HepG2 (cell line): ENCODE measurements at regions not wholly inside any gene's neighbourhood (a gene's known extent, or its start where the extent isn't known, plus 50 kb on each side); places are given as distances from the start of the nearest gene placed in this dataset.

Source experiments
- ATAC-seq: fragments of 200-7000 bp; cut with Tn5 transposase; 3 replicates; pipeline ENCODE4 v1.9.1; 2020; ENCODE audit warnings: mild to moderate bottlenecking, moderate library complexity
- BruUV-seq: library from RNA; stranded (reverse); fragments of 400-500 nt; replicated peaks from 2 replicates; lab custom pipeline; 2021; lab: Mats Ljungman, UMichigan
- CTCF ChIA-PET: fragments of 300-600 bp; formaldehyde crosslinking; extraction: SDS; loops from one replicate; lab custom pipeline; 2021; ENCODE audit warnings: low total read pairs, inconsistent platforms, low intra/inter-chr PET ratio; lab: Yijun Ruan, JAX
- POLR2A ChIA-PET: fragments of 350-600 bp; sonication (Branson Sonifier 250); formaldehyde crosslinking; loops from one replicate; lab custom pipeline; 2020; ENCODE audit warnings: antibody characterized with exemption, inconsistent platforms; lab: Yijun Ruan, JAX
- DNase-seq: peaks from one replicate; pipeline ENCODE4 v3.0.0-alpha.2; 2015; ENCODE audit warnings: low spot score
- FAIRE-seq: peaks from 3 replicates; lab custom pipeline; 2011; peaks lifted over from hg19 to GRCh38; lab: Jason Lieb, UNC
- H2AFZ ChIP-seq: one replicate; pipeline ENCODE4 v1.6.1; 2011; ENCODE audit warnings: low read length, inconsistent platforms
- H3K27ac ChIP-seq: fragments of 300-600 bp; 3 replicates; pipeline ENCODE4 v1.8.0; 2011; ENCODE audit warnings: mixed run types, mild to moderate bottlenecking, mixed read lengths, low read length, inconsistent platforms; ENCODE audit not compliant: insufficient read depth; ENCODE audit errors: extremely low read length
- H3K27me3 ChIP-seq, 2 experiments: fragments of 200-600 bp in 1 of 2; 2 replicates in 1 of 2; 3 replicates in 1 of 2; pipeline versions ENCODE4 v1.6.0 to v1.8.0; 2011; ENCODE audit warnings: low read length in 2 of 2, mild to moderate bottlenecking in 2 of 2, moderate library complexity in 2 of 2, inconsistent platforms in 1 of 2; ENCODE audit not compliant: insufficient read depth in 2 of 2, control insufficient read depth in 1 of 2
- H3K36me3 ChIP-seq, 2 experiments: fragments of 200-600 bp in 1 of 2; replicated peaks in 1 of 2; 2 replicates in 1 of 2; 3 replicates in 1 of 2; pipeline versions ENCODE4 v1.5.1 to v1.8.0; 2011; ENCODE audit warnings: low read length in 2 of 2, inconsistent platforms in 1 of 2; ENCODE audit not compliant: insufficient read depth in 2 of 2, control insufficient read depth in 1 of 2
- H3K4me1 ChIP-seq: 2 replicates; pipeline ENCODE4 v1.5.1; 2012; ENCODE audit warnings: low read length, inconsistent platforms; ENCODE audit not compliant: insufficient read depth
- H3K4me2 ChIP-seq: 2 replicates; pipeline ENCODE4 v1.6.0; 2011; ENCODE audit warnings: low read depth, low read length, inconsistent platforms
- H3K4me3 ChIP-seq, 3 experiments: fragments of 200-600 bp in 1 of 3; sonication (generic), shearing (Covaris generic) in 1 of 3; replicated peaks in 1 of 3; 2 replicates each; pipeline ENCODE4 v1.5.1; 2011 to 2016; ENCODE audit warnings: low read length in 3 of 3, inconsistent platforms in 2 of 3, low read depth in 2 of 3, mild to moderate bottlenecking in 2 of 3, control low read depth in 1 of 3, mixed read lengths in 1 of 3; ENCODE audit not compliant: insufficient read depth in 1 of 3
- H3K79me2 ChIP-seq: one replicate; pipeline ENCODE4 v1.6.1; 2011; ENCODE audit warnings: low read length, inconsistent platforms; ENCODE audit not compliant: insufficient read depth
- H3K9ac ChIP-seq: 2 replicates; pipeline ENCODE4 v1.6.0; 2011; ENCODE audit warnings: mild to moderate bottlenecking, low read depth, low read length, inconsistent platforms; ENCODE audit not compliant: insufficient read depth
- H3K9me3 ChIP-seq: 2 replicates; pipeline ENCODE4 v1.5.1; 2012; ENCODE audit warnings: mild to moderate bottlenecking, low read length
- H4K20me1 ChIP-seq: 2 replicates; pipeline ENCODE4 v1.6.0; 2011; ENCODE audit warnings: inconsistent platforms, mild to moderate bottlenecking, low read length, moderate library complexity; ENCODE audit not compliant: insufficient read depth
- HBP1 ChIP-seq: IDR thresholded peaks from 2 replicates; pipeline ENCODE4 v1.6.1; 2016; ENCODE audit warnings: low read depth, control low read depth
- KLF11 ChIP-seq: IDR thresholded peaks from 2 replicates; pipeline ENCODE4 v1.6.1; 2016; ENCODE audit warnings: missing compliant biosample characterization
- KLF12 ChIP-seq: sonication (generic); formaldehyde crosslinking; IDR thresholded peaks from 2 replicates; pipeline ENCODE4 v1.4.0; 2020; ENCODE audit warnings: missing genetic modification reagents, borderline replicate concordance
- KMT2B ChIP-seq: IDR thresholded peaks from 2 replicates; pipeline ENCODE4 v1.6.1; 2016; ENCODE audit warnings: missing genetic modification reagents, missing compliant biosample characterization
- MBD4 ChIP-seq: IDR thresholded peaks from 2 replicates; pipeline ENCODE4 v1.6.1; 2012; ENCODE audit warnings: low read length, inconsistent platforms, borderline replicate concordance
- MTF2 ChIP-seq: sonication (generic); formaldehyde crosslinking; IDR thresholded peaks from 2 replicates; pipeline ENCODE4 v1.5.0; 2020; ENCODE audit warnings: missing genetic modification reagents, borderline replicate concordance
- NFYB ChIP-seq: sonication (generic); formaldehyde crosslinking; IDR thresholded peaks from 2 replicates; pipeline ENCODE4 v1.4.0; 2020; ENCODE audit warnings: missing genetic modification reagents
- NR3C1 ChIP-seq: sonication (generic); formaldehyde crosslinking; IDR thresholded peaks from 2 replicates; pipeline ENCODE4 v1.4.0; 2020; ENCODE audit warnings: missing genetic modification reagents
- POGK ChIP-seq: sonication (generic); formaldehyde crosslinking; conservative IDR thresholded peaks from 2 replicates; pipeline ENCODE4 v1.8.0; 2022; ENCODE audit warnings: mild to moderate bottlenecking, moderate library complexity, missing genetic modification reagents
- RERE ChIP-seq: IDR thresholded peaks from 2 replicates; pipeline ENCODE4 v1.6.1; 2016; ENCODE audit warnings: low read depth, missing genetic modification reagents, missing compliant biosample characterization
- ZBTB14 ChIP-seq: sonication (generic); formaldehyde crosslinking; IDR thresholded peaks from 2 replicates; pipeline ENCODE4 v1.4.0; 2020; ENCODE audit warnings: missing genetic modification reagents
- ZNF33B ChIP-seq: sonication (generic); formaldehyde crosslinking; IDR thresholded peaks from 2 replicates; pipeline ENCODE4 v1.5.1; 2020; ENCODE audit warnings: mild to moderate bottlenecking, missing genetic modification reagents
- ZNF576 ChIP-seq: sonication (generic); formaldehyde crosslinking; IDR thresholded peaks from 2 replicates; pipeline ENCODE4 v1.4.0; 2020; ENCODE audit warnings: mild to moderate bottlenecking, missing genetic modification reagents
- ZNF724P ChIP-seq: sonication (generic); formaldehyde crosslinking; IDR thresholded peaks from 2 replicates; pipeline ENCODE4 v1.8.0; 2022; ENCODE audit warnings: missing genetic modification reagents, borderline replicate concordance
- ZNF883 ChIP-seq: sonication (generic); formaldehyde crosslinking; IDR thresholded peaks from 2 replicates; pipeline ENCODE4 v1.5.1; 2020; ENCODE audit warnings: mild to moderate bottlenecking, missing genetic modification reagents; ENCODE audit errors: not compliant biosample characterization
- WGBS: methylation state at CpG from one replicate; pipeline ENCODE4 v1.1.6; 2017; ENCODE audit warnings: low lambda C conversion rate; 5-methylcytosine and 5-hydroxymethylcytosine counted together
- in situ Hi-C: cut with HindIII; loops from 2 replicates; pipeline ENCODE4 v1.10.0; 2017; ENCODE audit warnings: low pct_unique_long_range_greater_than_20kb; ENCODE audit not compliant: extremely low pct_ligation_motif_present
- intact Hi-C: fragments of 100-400 bp; cut with micrococcal nuclease; formaldehyde crosslinking; loops from one replicate; pipeline ENCODE4 v1.10.0; 2022; ENCODE audit not compliant: unreplicated experiment

GRCh38 chr6:21785164-21785563, 191.6 kb downstream of the SOX4 start (continued):
- no peak for TF ChIP-seq POGK (CRISPR knock-in tag)
- no peak for TF ChIP-seq ZBTB14 (CRISPR knock-in tag)
- TF ChIP-seq ZNF33B (CRISPR knock-in tag): no peak
- TF ChIP-seq KMT2B: no peak
- TF ChIP-seq ZNF883 (CRISPR knock-in tag): no peak
- no peak for TF ChIP-seq NR3C1
- no peak for TF ChIP-seq HBP1 (CRISPR knock-in tag)
- TF ChIP-seq, all 625 proteins: peak for 0

GRCh38 chr6:21791056-21791455, 197.5 kb downstream of the SOX4 start:
- BruUV-seq: no TSS peak
- Histone ChIP-seq H3K9ac (no peak overlapping the region), H3K79me2 (no peaks in the 10 kb centered on the region), H3K36me3 (no peaks in the 10 kb centered on the region), H3K4me3 (no peak overlapping the region), H2AFZ (no peak overlapping the region), H3K4me1 (no peaks in the 10 kb centered on the region), H3K9me3 (no peaks in the 10 kb centered on the region), H4K20me1 (no peaks in the 10 kb centered on the region), H3K27me3 (no peaks in the 10 kb centered on the region), H3K4me2 (no peak overlapping the region), H3K27ac (no peak overlapping the region)
- DNase-seq: no peak
- 2% methylated on average over 3 of the region's 3 CpGs for WGBS
- no peak for ATAC-seq
- CTCF ChIA-PET: no interaction called here
- FAIRE-seq: no peak
- intact Hi-C loops: no loop called here
- in situ Hi-C loops: no loop called here
- POLR2A ChIA-PET: no interaction called here
- no peak for TF ChIP-seq MTF2 (CRISPR knock-in tag)
- no peak for TF ChIP-seq NFYB (CRISPR knock-in tag)
- no peak for TF ChIP-seq KLF12
- no peak for TF ChIP-seq MBD4
- no peak for TF ChIP-seq KLF11 (CRISPR knock-in tag)
- no peak for TF ChIP-seq ZNF576 (CRISPR knock-in tag)
- no peak for TF ChIP-seq ZNF724P (CRISPR knock-in tag)
- TF ChIP-seq RERE (CRISPR knock-in tag): no peak
